ENCODE measurements at regions not wholly inside any gene's neighbourhood (a gene's known extent, or its start where the extent isn't known, plus 50 kb on each side); places are given as distances from the start of the nearest gene placed in this dataset.
"Not testable (repeated sequence)": the region's sequence is repeated elsewhere in the genome, so short reads cannot be mapped to it uniquely, and the experiment has no call there.

- not testable (repeated sequence) for H3K36me3 ChIP-seq (ENCODE audit: control insufficient read depth, low read depth, low read length); H3K4me3 ChIP-seq (ENCODE audit: low read length); H3K9ac ChIP-seq (ENCODE audit: low read length); H3K9me3 ChIP-seq (ENCODE audit: control insufficient read depth, low read depth, low read length); H3K4me1 ChIP-seq (ENCODE audit: control insufficient read depth, low read depth, low read length); H3K27me3 ChIP-seq (ENCODE audit: control insufficient read depth, insufficient read depth, low read length); H3K27ac ChIP-seq (ENCODE audit: low read length)
These were observed 277.4 kb downstream of the MYCN start for GRCh38 chr2:16217741-16218140.

- H3K36me3 ChIP-seq (ENCODE audit: control insufficient read depth, low read depth, low read length) = no peaks in the 10 kb centered on the region
- H3K4me3 ChIP-seq (ENCODE audit: low read length) = no peak overlapping the region
- peaks cover 5% of the 10 kb centered on the region for H3K4me1 ChIP-seq (ENCODE audit: control insufficient read depth, low read depth, low read length)
- H3K27ac ChIP-seq (ENCODE audit: low read length) = no peak overlapping the region
- H3K9ac ChIP-seq (ENCODE audit: low read length) = no peak overlapping the region
- no peaks in the 10 kb centered on the region for H3K27me3 ChIP-seq (ENCODE audit: control insufficient read depth, insufficient read depth, low read length)
- no peaks in the 10 kb centered on the region for H3K9me3 ChIP-seq (ENCODE audit: control insufficient read depth, low read depth, low read length)
These were observed 276.9 kb downstream of the MYCN start for GRCh38 chr2:16217291-16217690.

GRCh38 chr2:16216558-16216945 is 276.2 kb downstream of the MYCN start:
- no peaks in the 10 kb centered on the region for H3K9me3 ChIP-seq (ENCODE audit: control insufficient read depth, low read depth, low read length)
- H3K27ac ChIP-seq (ENCODE audit: low read length) = no peak overlapping the region
- peaks cover 5% of the 10 kb centered on the region for H3K4me1 ChIP-seq (ENCODE audit: control insufficient read depth, low read depth, low read length)
- H3K4me3 ChIP-seq (ENCODE audit: low read length) = no peak overlapping the region
- H3K9ac ChIP-seq (ENCODE audit: low read length) = no peak overlapping the region
- H3K36me3 ChIP-seq (ENCODE audit: control insufficient read depth, low read depth, low read length) = no peaks in the 10 kb centered on the region
- no peaks in the 10 kb centered on the region for H3K27me3 ChIP-seq (ENCODE audit: control insufficient read depth, insufficient read depth, low read length)

GRCh38 chr2:16215902-16216557 is 275.7 kb downstream of the MYCN start:
- Histone ChIP-seq H3K27ac (ENCODE audit: low read length) (no peak overlapping the region), H3K4me1 (ENCODE audit: control insufficient read depth, low read depth, low read length) (peaks cover 5% of the 10 kb centered on the region), H3K27me3 (ENCODE audit: control insufficient read depth, insufficient read depth, low read length) (no peaks in the 10 kb centered on the region), H3K9me3 (ENCODE audit: control insufficient read depth, low read depth, low read length) (no peaks in the 10 kb centered on the region), H3K36me3 (ENCODE audit: control insufficient read depth, low read depth, low read length) (no peaks in the 10 kb centered on the region), H3K4me3 (ENCODE audit: low read length) (no peak overlapping the region), H3K9ac (ENCODE audit: low read length) (no peak overlapping the region)

- no peaks in the 10 kb centered on the region for H3K27me3 ChIP-seq (ENCODE audit: control insufficient read depth, insufficient read depth, low read length)
- no peaks in the 10 kb centered on the region for H3K9me3 ChIP-seq (ENCODE audit: control insufficient read depth, low read depth, low read length)
- no peaks in the 10 kb centered on the region for H3K36me3 ChIP-seq (ENCODE audit: control insufficient read depth, low read depth, low read length)
- no peak overlapping the region for H3K27ac ChIP-seq (ENCODE audit: low read length)
- H3K4me3 ChIP-seq (ENCODE audit: low read length) = no peak overlapping the region
- peaks cover 5% of the 10 kb centered on the region for H3K4me1 ChIP-seq (ENCODE audit: control insufficient read depth, low read depth, low read length)
- no peak overlapping the region for H3K9ac ChIP-seq (ENCODE audit: low read length)
These were observed 274.5 kb downstream of the MYCN start for GRCh38 chr2:16214861-16215260.

GRCh38 chr2:16214391-16214790 is 274.0 kb downstream of the MYCN start:
- Histone ChIP-seq H3K4me3 (ENCODE audit: low read length) (no peak overlapping the region), H3K36me3 (ENCODE audit: control insufficient read depth, low read depth, low read length) (no peaks in the 10 kb centered on the region), H3K9me3 (ENCODE audit: control insufficient read depth, low read depth, low read length) (no peaks in the 10 kb centered on the region), H3K27ac (ENCODE audit: low read length) (no peak overlapping the region), H3K4me1 (ENCODE audit: control insufficient read depth, low read depth, low read length) (peaks cover 5% of the 10 kb centered on the region), H3K9ac (ENCODE audit: low read length) (no peak overlapping the region), H3K27me3 (ENCODE audit: control insufficient read depth, insufficient read depth, low read length) (no peaks in the 10 kb centered on the region)

- no peaks in the 10 kb centered on the region for H3K4me1 ChIP-seq (ENCODE audit: control insufficient read depth, low read depth, low read length)
- no peaks in the 10 kb centered on the region for H3K9me3 ChIP-seq (ENCODE audit: control insufficient read depth, low read depth, low read length)
- H3K27ac ChIP-seq (ENCODE audit: low read length) = no peak overlapping the region
- no peak overlapping the region for H3K9ac ChIP-seq (ENCODE audit: low read length)
- no peaks in the 10 kb centered on the region for H3K36me3 ChIP-seq (ENCODE audit: control insufficient read depth, low read depth, low read length)
- no peak overlapping the region for H3K4me3 ChIP-seq (ENCODE audit: low read length)
- no peaks in the 10 kb centered on the region for H3K27me3 ChIP-seq (ENCODE audit: control insufficient read depth, insufficient read depth, low read length)
These were observed 272.0 kb downstream of the MYCN start for GRCh38 chr2:16212321-16212720.

- Histone ChIP-seq H3K9me3 (ENCODE audit: control insufficient read depth, low read depth, low read length) (no peaks in the 10 kb centered on the region), H3K27ac (ENCODE audit: low read length) (no peak overlapping the region), H3K27me3 (ENCODE audit: control insufficient read depth, insufficient read depth, low read length) (no peaks in the 10 kb centered on the region), H3K4me1 (ENCODE audit: control insufficient read depth, low read depth, low read length) (no peaks in the 10 kb centered on the region), H3K9ac (ENCODE audit: low read length) (no peak overlapping the region), H3K4me3 (ENCODE audit: low read length) (no peak overlapping the region), H3K36me3 (ENCODE audit: control insufficient read depth, low read depth, low read length) (no peaks in the 10 kb centered on the region)
These were observed 271.0 kb downstream of the MYCN start for GRCh38 chr2:16211341-16211740.

- Histone ChIP-seq H3K4me3 (ENCODE audit: low read length) (no peak overlapping the region), H3K4me1 (ENCODE audit: control insufficient read depth, low read depth, low read length) (no peaks in the 10 kb centered on the region), H3K9ac (ENCODE audit: low read length) (no peak overlapping the region), H3K9me3 (ENCODE audit: control insufficient read depth, low read depth, low read length) (no peaks in the 10 kb centered on the region), H3K27me3 (ENCODE audit: control insufficient read depth, insufficient read depth, low read length) (no peaks in the 10 kb centered on the region), H3K36me3 (ENCODE audit: control insufficient read depth, low read depth, low read length) (no peaks in the 10 kb centered on the region), H3K27ac (ENCODE audit: low read length) (no peak overlapping the region)
These were observed 270.5 kb downstream of the MYCN start for GRCh38 chr2:16210841-16211240.

GRCh38 chr2:16209799-16210198 is 269.4 kb downstream of the MYCN start:
- Histone ChIP-seq H3K9ac (ENCODE audit: low read length) (no peak overlapping the region), H3K27ac (ENCODE audit: low read length) (no peak overlapping the region), H3K27me3 (ENCODE audit: control insufficient read depth, insufficient read depth, low read length) (no peaks in the 10 kb centered on the region), H3K9me3 (ENCODE audit: control insufficient read depth, low read depth, low read length) (no peaks in the 10 kb centered on the region), H3K36me3 (ENCODE audit: control insufficient read depth, low read depth, low read length) (no peaks in the 10 kb centered on the region), H3K4me1 (ENCODE audit: control insufficient read depth, low read depth, low read length) (no peaks in the 10 kb centered on the region), H3K4me3 (ENCODE audit: low read length) (no peak overlapping the region)

- Histone ChIP-seq H3K9ac (ENCODE audit: low read length) (no peak overlapping the region), H3K4me1 (ENCODE audit: control insufficient read depth, low read depth, low read length) (no peaks in the 10 kb centered on the region), H3K27ac (ENCODE audit: low read length) (no peak overlapping the region), H3K4me3 (ENCODE audit: low read length) (no peak overlapping the region), H3K9me3 (ENCODE audit: control insufficient read depth, low read depth, low read length) (no peaks in the 10 kb centered on the region), H3K27me3 (ENCODE audit: control insufficient read depth, insufficient read depth, low read length) (no peaks in the 10 kb centered on the region), H3K36me3 (ENCODE audit: control insufficient read depth, low read depth, low read length) (no peaks in the 10 kb centered on the region)
These were observed 268.6 kb downstream of the MYCN start for GRCh38 chr2:16208921-16209320.

- H3K27me3 ChIP-seq (ENCODE audit: control insufficient read depth, insufficient read depth, low read length) = no peaks in the 10 kb centered on the region
- no peaks in the 10 kb centered on the region for H3K36me3 ChIP-seq (ENCODE audit: control insufficient read depth, low read depth, low read length)
- no peak overlapping the region for H3K4me3 ChIP-seq (ENCODE audit: low read length)
- H3K4me1 ChIP-seq (ENCODE audit: control insufficient read depth, low read depth, low read length) = no peaks in the 10 kb centered on the region
- H3K27ac ChIP-seq (ENCODE audit: low read length) = no peak overlapping the region
- no peak overlapping the region for H3K9ac ChIP-seq (ENCODE audit: low read length)
- H3K9me3 ChIP-seq (ENCODE audit: control insufficient read depth, low read depth, low read length) = no peaks in the 10 kb centered on the region
These were observed 268.0 kb downstream of the MYCN start for GRCh38 chr2:16208241-16208797.

Data from iPS-18a (cell line).